Neuronal stem cell (in vitro differentiated cells): ENCODE measurements at regions not wholly inside any gene's neighbourhood (a gene's known extent, or its start where the extent isn't known, plus 50 kb on each side); places are given as distances from the start of the nearest gene placed in this dataset.

Source experiments
- DNase-seq: peaks from one replicate; pipeline ENCODE4 v3.0.0-alpha.2; 2013; ENCODE audit warnings: low spot score
- H2AFZ ChIP-seq: one replicate; pipeline ENCODE4 v1.6.1; 2013; ENCODE audit warnings: mild to moderate bottlenecking, low read length, inconsistent platforms
- H2AK5ac ChIP-seq: 2 replicates; pipeline ENCODE4 v1.6.1; 2013; ENCODE audit warnings: low read depth, mild to moderate bottlenecking, inconsistent platforms, low read length, moderate library complexity, mixed read lengths
- H2BK120ac ChIP-seq: 2 replicates; pipeline ENCODE4 v1.6.1; 2013; ENCODE audit warnings: low read depth, mild to moderate bottlenecking, inconsistent platforms, low read length, moderate library complexity, mixed read lengths
- H2BK12ac ChIP-seq: one replicate; pipeline ENCODE4 v1.6.1; 2013; ENCODE audit warnings: low read length, inconsistent platforms
- H2BK15ac ChIP-seq: 2 replicates; pipeline ENCODE4 v1.6.1; 2013; ENCODE audit warnings: mild to moderate bottlenecking, low read length, inconsistent platforms, mixed read lengths
- H2BK5ac ChIP-seq: one replicate; pipeline ENCODE4 v1.6.1; 2013; ENCODE audit warnings: inconsistent platforms, mild to moderate bottlenecking, low read length, moderate library complexity
- H3K14ac ChIP-seq: one replicate; pipeline ENCODE4 v1.6.1; 2013; ENCODE audit warnings: low read length, inconsistent platforms
- H3K18ac ChIP-seq: 2 replicates; pipeline ENCODE4 v1.6.1; 2013; ENCODE audit warnings: low read length, inconsistent platforms
- H3K23ac ChIP-seq: 2 replicates; pipeline ENCODE4 v1.6.1; 2013; ENCODE audit warnings: low read depth, mild to moderate bottlenecking, mixed read lengths, low read length, inconsistent platforms; ENCODE audit not compliant: poor library complexity
- H3K27ac ChIP-seq: replicated peaks from 3 replicates; pipeline ENCODE4 v1.5.1; 2013; ENCODE audit warnings: low read length, inconsistent platforms
- H3K27me3 ChIP-seq, 3 experiments: 2 replicates each; pipeline ENCODE4 v1.6.1; 2013; ENCODE audit warnings: low read length in 3 of 3, mild to moderate bottlenecking in 2 of 3, inconsistent platforms in 1 of 3, low read depth in 1 of 3, mixed read lengths in 1 of 3, moderate library complexity in 1 of 3; ENCODE audit not compliant: control insufficient read depth in 3 of 3, insufficient read depth in 3 of 3
- H3K36me3 ChIP-seq, 2 donors: replicated peaks in 1 of 2; 2 replicates each; pipeline ENCODE4 v1.6.1; 2013; ENCODE audit warnings: low read length in 2 of 2; ENCODE audit not compliant: control insufficient read depth in 2 of 2, insufficient read depth in 2 of 2
- H3K4ac ChIP-seq: 2 replicates; pipeline ENCODE4 v1.6.1; 2013; ENCODE audit warnings: inconsistent platforms, mild to moderate bottlenecking, low read length, moderate library complexity
- H3K4me1 ChIP-seq, 2 donors: 1 replicate in 1 of 2; 2 replicates in 1 of 2; pipeline ENCODE4 v1.6.1; 2013; ENCODE audit warnings: low read length in 2 of 2, low read depth in 1 of 2; ENCODE audit not compliant: control insufficient read depth in 2 of 2, insufficient read depth in 1 of 2
- H3K4me2 ChIP-seq: one replicate; pipeline ENCODE4 v1.6.1; 2013; ENCODE audit warnings: mild to moderate bottlenecking, low read length, inconsistent platforms; ENCODE audit not compliant: insufficient read depth, poor library complexity, severe bottlenecking
- H3K4me3 ChIP-seq, 2 donors: 2 replicates each; pipeline ENCODE4 v1.5.1; 2013; ENCODE audit warnings: low read length in 2 of 2, mild to moderate bottlenecking in 2 of 2, inconsistent platforms in 1 of 2, moderate library complexity in 1 of 2
- H3K79me1 ChIP-seq: one replicate; pipeline ENCODE4 v1.6.1; 2013; ENCODE audit warnings: low read depth, mild to moderate bottlenecking, inconsistent platforms, low read length, moderate library complexity
- H3K9ac ChIP-seq: one replicate; pipeline ENCODE4 v1.6.1; 2013; ENCODE audit warnings: mild to moderate bottlenecking, low read depth, low read length, inconsistent platforms; ENCODE audit not compliant: poor library complexity
- H3K9me3 ChIP-seq, 2 donors: replicated peaks in 1 of 2; 2 replicates each; pipeline versions ENCODE3 to v1.6.1; 2013; ENCODE audit warnings: low read length in 2 of 2, mild to moderate bottlenecking in 2 of 2, inconsistent platforms in 1 of 2, low read depth in 1 of 2, mixed read lengths in 1 of 2, moderate library complexity in 1 of 2; ENCODE audit not compliant: control insufficient read depth in 2 of 2, insufficient read depth in 1 of 2
- H4K8ac ChIP-seq: one replicate; pipeline ENCODE4 v1.6.1; 2013; ENCODE audit warnings: low read depth, mild to moderate bottlenecking, inconsistent platforms, low read length, moderate library complexity
- H4K91ac ChIP-seq: one replicate; pipeline ENCODE4 v1.6.1; 2013; ENCODE audit warnings: low read length, low read depth, mild to moderate bottlenecking, inconsistent platforms; ENCODE audit not compliant: poor library complexity
- WGBS, 2 donors: extraction: QIAGEN DNeasy Blood & Tissue Kit; methylation state at CpG; one replicate each; pipeline ENCODE4 v1.1.7; 2013; ENCODE audit warnings: missing lambda C conversion rate in 2 of 2, mixed read lengths in 1 of 2; ENCODE audit not compliant: insufficient read length in 2 of 2, insufficient replicate concordance in 1 of 2; ENCODE audit errors: extremely low coverage in 2 of 2; 5-methylcytosine and 5-hydroxymethylcytosine counted together

DNA sequence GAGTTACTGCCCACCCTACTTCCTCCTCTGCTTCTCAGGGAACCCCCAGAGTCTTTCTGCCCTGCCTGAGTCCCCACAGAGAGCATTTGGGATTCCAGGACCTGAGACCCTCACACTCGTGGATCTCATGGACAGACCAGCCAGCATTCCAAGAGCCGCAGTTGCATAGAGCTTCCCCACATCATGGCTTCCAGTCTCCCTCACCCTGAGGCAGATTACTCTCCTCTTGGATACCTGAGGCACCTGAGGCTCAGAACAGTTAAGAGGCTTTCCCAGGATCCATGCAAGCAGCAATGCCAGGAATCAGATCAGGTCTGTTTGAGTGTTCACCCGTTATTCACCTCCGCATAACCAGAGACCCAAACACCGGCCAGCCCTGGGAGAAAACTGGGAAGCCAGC lies 102.2 kb downstream of the TRIM29 start:
- Histone ChIP-seq H3K27ac (no peak overlapping the region), H3K4me3 (no peak overlapping the region), H3K4ac (no peak overlapping the region), H4K8ac (no peak overlapping the region), H3K79me1 (no peaks in the 10 kb centered on the region), H2BK12ac (no peak overlapping the region), H3K4me2 (no peak overlapping the region), H4K91ac (no peak overlapping the region), H3K23ac (no peak overlapping the region), H3K14ac (no peak overlapping the region), H3K4me1 (peaks cover 0 to 17% of the 10 kb centered on the region in 2 donors), H3K18ac (no peak overlapping the region), H2AFZ (no peak overlapping the region), H2AK5ac (no peak overlapping the region), H3K9me3 (peaks cover 0 to 5% of the 10 kb centered on the region in 2 donors), H2BK120ac (no peak overlapping the region), H3K36me3 (no peaks in the 10 kb centered on the region), H3K9ac (no peak overlapping the region), H3K27me3 (peaks cover 0 to 8% (median 0%) of the 10 kb centered on the region in 3 experiments), H2BK5ac (no peak overlapping the region), H2BK15ac (no peak overlapping the region)
- no CpG with 5 or more reads among the region's 5 CpGs for WGBS, 2 donors
- DNase-seq: no peak

DNA sequence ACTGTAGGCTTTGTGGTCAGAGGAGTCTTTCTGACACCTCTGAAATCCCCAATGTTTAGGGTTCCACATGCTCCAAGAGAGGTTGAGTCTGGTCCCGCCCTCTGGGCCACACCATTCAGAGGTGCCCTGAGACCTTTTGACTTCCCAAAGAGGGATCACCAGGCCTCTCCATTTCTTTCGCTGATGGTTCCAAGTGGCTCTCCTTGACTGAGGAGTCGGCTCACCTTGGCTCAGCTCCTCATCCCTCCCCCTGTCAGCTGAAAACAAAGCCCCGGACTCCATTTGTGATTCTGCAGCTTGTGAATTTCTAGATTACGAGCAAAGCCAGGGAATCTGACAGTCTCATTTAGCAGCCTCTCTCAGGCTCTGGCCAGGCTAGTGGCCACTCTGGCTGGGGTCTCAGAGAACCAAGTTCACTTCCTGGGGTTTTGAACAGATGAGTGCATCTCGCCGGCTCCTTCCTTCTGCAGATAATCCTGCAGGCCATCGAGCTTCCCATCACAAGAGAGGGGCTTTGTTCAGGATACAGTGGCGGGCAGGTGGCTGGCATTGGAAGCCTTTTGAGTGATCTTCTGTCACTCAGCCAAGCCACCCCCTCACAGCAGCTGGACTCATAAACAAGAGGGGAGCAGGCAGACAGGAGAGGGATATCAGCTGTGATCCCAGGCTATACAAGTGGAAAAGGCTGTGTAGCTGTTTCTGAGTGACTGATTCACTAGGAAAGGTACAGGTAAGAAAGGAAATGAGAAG lies 102.9 kb downstream of the TRIM29 start:
- H3K4me1 ChIP-seq: peaks cover 0 to 14% of the 10 kb centered on the region in 2 donors
- no peak overlapping the region for H2AK5ac ChIP-seq
- no peak overlapping the region for H4K8ac ChIP-seq

DNA sequence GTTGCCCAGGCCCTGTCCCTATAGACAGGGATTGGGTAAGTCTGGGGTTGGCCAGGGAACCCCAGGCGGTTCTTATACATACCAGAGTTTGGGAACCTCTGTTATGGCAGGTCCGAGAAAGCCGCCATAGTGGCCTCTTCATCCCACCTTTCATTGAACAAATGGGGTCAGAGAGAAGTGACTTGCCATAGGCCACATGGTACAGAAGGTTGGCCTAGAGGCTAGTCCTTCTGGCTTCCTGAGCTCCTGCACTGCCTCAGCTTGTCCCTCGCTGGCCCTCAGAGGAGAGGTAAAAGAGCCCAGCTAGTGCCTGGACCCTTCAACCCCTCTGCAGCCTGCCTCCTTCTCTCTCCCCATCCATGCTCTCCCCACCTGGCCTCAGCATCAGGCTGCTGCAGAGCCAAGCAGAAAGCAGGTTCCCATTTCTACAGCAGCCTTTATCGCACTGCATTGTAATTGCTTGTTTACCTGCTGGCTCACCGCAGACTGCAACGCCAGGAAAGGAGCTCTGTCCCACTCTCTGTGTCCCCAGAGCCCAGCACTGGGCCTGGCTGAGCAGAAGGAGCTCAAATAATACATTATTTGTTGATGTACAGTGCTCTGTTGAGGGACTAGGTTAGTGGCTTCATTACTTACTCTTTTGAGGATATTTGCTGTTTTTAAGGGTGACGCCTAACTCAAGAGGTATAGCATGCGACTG lies 103.6 kb downstream of the TRIM29 start:
- no peak overlapping the region for H3K14ac ChIP-seq
- H3K18ac ChIP-seq: peak overlapping the region; percentile 38
- peaks cover 0 to 5% of the 10 kb centered on the region in 2 donors for H3K9me3 ChIP-seq
- peaks cover 0 to 9% of the 10 kb centered on the region in 2 donors for H3K4me1 ChIP-seq
- H3K79me1 ChIP-seq: no peaks in the 10 kb centered on the region
- no CpG with 5 or more reads among the region's 9 CpGs for WGBS, 2 donors
- H3K4me2 ChIP-seq: no peak overlapping the region
- no peak overlapping the region for H2AK5ac ChIP-seq
- no peak overlapping the region for H3K23ac ChIP-seq
- no peak overlapping the region for H2BK12ac ChIP-seq
- peaks cover 0 to 6% (median 0%) of the 10 kb centered on the region in 3 experiments for H3K27me3 ChIP-seq
- no peak overlapping the region for H2AFZ ChIP-seq
- no peak overlapping the region for H3K4ac ChIP-seq
- DNase-seq: no peak
- no peak overlapping the region for H2BK5ac ChIP-seq
- no peak overlapping the region for H3K27ac ChIP-seq
- H3K9ac ChIP-seq: no peak overlapping the region
- no peak overlapping the region for H2BK120ac ChIP-seq
- no peaks in the 10 kb centered on the region for H3K36me3 ChIP-seq
- H4K91ac ChIP-seq: no peak overlapping the region
- no peak overlapping the region for H4K8ac ChIP-seq
- H2BK15ac ChIP-seq: no peak overlapping the region
- no peak overlapping the region for H3K4me3 ChIP-seq

More for the DNA sequence above, 102.9 kb downstream of the TRIM29 start:
- H3K4me2 ChIP-seq: no peak overlapping the region
- no peak overlapping the region for H4K91ac ChIP-seq
- no peak overlapping the region for H3K27ac ChIP-seq
- no peak overlapping the region for H3K14ac ChIP-seq
- H3K79me1 ChIP-seq: no peaks in the 10 kb centered on the region
- H3K9me3 ChIP-seq: peaks cover 0 to 5% of the 10 kb centered on the region in 2 donors
- H3K27me3 ChIP-seq: peaks cover 0 to 7% (median 0%) of the 10 kb centered on the region in 3 experiments
- H3K9ac ChIP-seq: no peak overlapping the region
- H2BK5ac ChIP-seq: no peak overlapping the region
- H3K36me3 ChIP-seq: no peaks in the 10 kb centered on the region
- H2BK12ac ChIP-seq: no peak overlapping the region
- no peak overlapping the region for H2AFZ ChIP-seq
- H2BK15ac ChIP-seq: no peak overlapping the region
- no peak overlapping the region for H3K4ac ChIP-seq
- H3K4me3 ChIP-seq: no peak overlapping the region
- no peak overlapping the region for H3K18ac ChIP-seq
- WGBS, 2 donors: no CpG with 5 or more reads among the region's 9 CpGs
- no peak for DNase-seq
- H3K23ac ChIP-seq: no peak overlapping the region
- no peak overlapping the region for H2BK120ac ChIP-seq

DNA sequence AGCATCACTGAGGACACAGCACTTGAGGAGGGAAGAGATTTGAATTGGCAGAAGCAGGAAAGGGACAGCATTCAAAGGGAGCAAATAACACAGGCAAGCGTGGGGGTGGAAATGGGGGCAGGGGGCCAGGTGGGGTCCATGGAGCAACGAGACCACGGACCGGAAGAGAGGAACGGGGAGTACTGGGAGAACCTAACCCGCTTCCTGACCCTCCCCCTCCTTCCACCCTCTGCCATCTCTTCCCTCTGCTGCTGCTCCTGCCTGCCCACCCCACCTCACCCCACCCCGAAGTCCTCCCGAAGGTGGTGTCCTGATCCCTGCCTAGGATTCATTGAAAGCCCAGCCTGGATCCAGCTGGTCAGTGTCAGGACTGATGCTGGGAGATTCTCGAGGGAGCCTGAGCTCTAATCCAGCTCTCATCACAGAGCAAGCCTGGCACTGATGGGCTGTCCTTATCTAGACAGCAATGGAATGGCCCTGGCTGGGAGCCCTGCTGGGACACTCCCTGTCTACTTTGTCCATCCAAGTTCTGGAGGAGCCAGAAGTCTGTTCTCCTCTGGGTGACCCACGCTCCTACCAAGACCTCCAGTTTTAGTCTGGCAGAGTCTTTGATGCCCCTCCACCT lies 105.0 kb downstream of the TRIM29 start:
- Histone ChIP-seq H3K4me1 (peaks cover 0 to 9% of the 10 kb centered on the region in 2 donors), H2AFZ (no peak overlapping the region), H2BK15ac (no peak overlapping the region), H2AK5ac (no peak overlapping the region), H3K79me1 (no peaks in the 10 kb centered on the region), H2BK12ac (no peak overlapping the region), H3K9me3 (peaks cover 0 to 5% of the 10 kb centered on the region in 2 donors), H4K91ac (no peak overlapping the region), H3K23ac (no peak overlapping the region), H3K36me3 (no peaks in the 10 kb centered on the region), H3K27ac (no peak overlapping the region), H3K14ac (no peak overlapping the region), H4K8ac (no peak overlapping the region), H3K4ac (no peak overlapping the region), H3K4me2 (no peak overlapping the region), H2BK120ac (no peak overlapping the region), H3K18ac (no peak overlapping the region), H3K4me3 (no peak overlapping the region), H3K9ac (no peak overlapping the region), H2BK5ac (no peak overlapping the region), H3K27me3 (no peaks in the 10 kb centered on the region)
- DNase-seq: no peak
- no CpG with 5 or more reads among the region's 10 CpGs for WGBS, 2 donors
